DOHH2 (cell line): ENCODE measurements at regions not wholly inside any gene's neighbourhood (a gene's known extent, or its start where the extent isn't known, plus 50 kb on each side); places are given as distances from the start of the nearest gene placed in this dataset.

Source experiments
- CTCF ChIP-seq: fragments of 200-600 bp; sonication (generic); IDR thresholded peaks from one replicate; pipeline ENCODE4 v1.5.1; 2014; ENCODE audit warnings: antibody characterized with exemption, mild to moderate bottlenecking, low read depth, low read length; ENCODE audit not compliant: poor library complexity, severe bottlenecking
- EZH2phosphoT487 ChIP-seq: fragments of 200-600 bp; sonication (generic); IDR thresholded peaks from 2 replicates; pipeline ENCODE4 v1.6.1; 2017; ENCODE audit warnings: borderline replicate concordance, mild to moderate bottlenecking, antibody characterized with exemption, low read length, moderate library complexity, mixed read lengths

DNA sequence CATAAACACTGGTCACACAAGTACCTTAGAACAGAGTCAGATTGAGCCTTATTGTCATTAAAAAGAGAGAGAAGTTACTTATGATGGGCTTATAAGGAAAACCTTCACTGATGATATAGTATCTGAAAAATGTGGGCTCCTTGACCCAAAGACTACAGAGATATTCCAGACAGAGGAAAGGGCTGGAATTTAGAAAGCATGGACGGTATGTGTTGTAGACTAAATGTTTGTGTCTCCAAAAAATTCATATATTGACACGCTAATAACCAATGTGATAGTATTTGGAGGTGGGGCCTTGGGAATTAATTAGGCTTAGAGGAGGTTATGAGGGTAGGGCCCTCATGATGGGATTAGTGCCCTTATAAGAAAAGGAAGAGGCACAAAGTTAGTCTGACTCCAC lies 61.0 kb upstream of the DAZL start:
- TF ChIP-seq CTCF (no peak), EZH2phosphoT487 (no peak)
